HG02610 (cell line): ENCODE measurements at regions not wholly inside any gene's neighbourhood (a gene's known extent, or its start where the extent isn't known, plus 50 kb on each side); places are given as distances from the start of the nearest gene placed in this dataset.
"Not testable (repeated sequence)": the region's sequence is repeated elsewhere in the genome, so short reads cannot be mapped to it uniquely, and the experiment has no call there.

ENCODE experiments used
- ATAC-seq: cut with Tn5 transposase; IDR thresholded peaks from one replicate; pipeline ENCODE4 v1.9.1; 2021; ENCODE audit warnings: mild to moderate bottlenecking, moderate library complexity; ENCODE audit not compliant: unreplicated experiment

GRCh38 chr13:90565985-90566713 is 781.3 kb upstream of the MIR17HG start:
- ATAC-seq: peak; percentile 97

GRCh38 chr13:90568165-90568564 is 779.3 kb upstream of the MIR17HG start:
- ATAC-seq: no peak

- no peak for ATAC-seq
Observed at GRCh38 chr13:90576067-90576466, 771.4 kb upstream of the MIR17HG start.

GRCh38 chr13:90577726-90578125 is 769.8 kb upstream of the MIR17HG start:
- no peak for ATAC-seq

- no peak for ATAC-seq
Observed at GRCh38 chr13:90585392-90585791, 762.1 kb upstream of the MIR17HG start.

- no peak for ATAC-seq
Observed at GRCh38 chr13:90591260-90591926, 756.1 kb upstream of the MIR17HG start.

- ATAC-seq: no peak
Observed at GRCh38 chr13:90591927-90592268, 755.6 kb upstream of the MIR17HG start.

- no peak for ATAC-seq
Observed at GRCh38 chr13:90592943-90593342, 754.5 kb upstream of the MIR17HG start.

- no peak for ATAC-seq
Observed at GRCh38 chr13:90594681-90595080, 752.8 kb upstream of the MIR17HG start.

- ATAC-seq: no peak
Observed at GRCh38 chr13:90605664-90606063, 741.8 kb upstream of the MIR17HG start.

GRCh38 chr13:90606921-90607320 is 740.6 kb upstream of the MIR17HG start:
- not testable (repeated sequence) for ATAC-seq

- no peak for ATAC-seq
Observed at GRCh38 chr13:90612391-90612790, 735.1 kb upstream of the MIR17HG start.

- ATAC-seq: no peak
Observed at GRCh38 chr13:90613076-90613795, 734.3 kb upstream of the MIR17HG start.

GRCh38 chr13:90615236-90615635 is 732.3 kb upstream of the MIR17HG start:
- ATAC-seq: no peak

- no peak for ATAC-seq
Observed at GRCh38 chr13:90615767-90616166, 731.7 kb upstream of the MIR17HG start.

GRCh38 chr13:90618133-90618532 is 729.4 kb upstream of the MIR17HG start:
- no peak for ATAC-seq

GRCh38 chr13:90622541-90622940 is 724.9 kb upstream of the MIR17HG start:
- ATAC-seq: no peak

- no peak for ATAC-seq
Observed at GRCh38 chr13:90623318-90624011, 724.0 kb upstream of the MIR17HG start.

- ATAC-seq: no peak
Observed at GRCh38 chr13:90627813-90628212, 719.7 kb upstream of the MIR17HG start.

- ATAC-seq: no peak
Observed at GRCh38 chr13:90628471-90628870, 719.0 kb upstream of the MIR17HG start.

GRCh38 chr13:90630716-90631115 is 716.8 kb upstream of the MIR17HG start:
- no peak for ATAC-seq
